ENCODE measurements at regions not wholly inside any gene's neighbourhood (a gene's known extent, or its start where the extent isn't known, plus 50 kb on each side); places are given as distances from the start of the nearest gene placed in this dataset.

DNA sequence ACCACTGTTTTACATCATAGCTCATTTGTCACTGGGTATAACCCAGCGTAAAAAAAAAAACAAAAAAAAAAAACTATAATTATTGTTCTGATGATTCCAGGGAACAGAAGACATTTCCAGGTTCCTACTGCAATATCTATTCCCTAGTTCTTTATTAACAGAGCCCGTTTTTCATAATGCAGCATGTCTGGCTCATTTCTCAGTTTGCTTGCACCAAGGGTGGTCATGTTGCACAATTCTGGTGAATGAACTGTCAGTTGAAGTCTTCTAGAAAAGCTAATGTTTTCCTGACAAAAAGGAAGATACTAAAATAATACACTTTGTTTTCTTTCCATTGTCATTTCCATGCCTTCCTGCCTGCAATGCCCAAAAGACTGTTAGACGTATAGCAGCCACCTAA, 180.1 kb downstream of the RDH14 start:
- Histone ChIP-seq H4K20me1 (ENCODE audit: control insufficient read depth, insufficient read depth, low read depth, low read length) (no peaks in the 10 kb centered on the region), H3K36me3 (ENCODE audit: control insufficient read depth, low read length) (no peaks in the 10 kb centered on the region), H3K9me2 (replicated peaks; ENCODE audit: control insufficient read depth, low read length) (no peaks in the 10 kb centered on the region), H3K4me3 (ENCODE audit: low read length) (no peak overlapping the region), H3K4me1 (ENCODE audit: control insufficient read depth, low read length) (no peaks in the 10 kb centered on the region), H3K79me2 (ENCODE audit: control insufficient read depth, low read length) (no peaks in the 10 kb centered on the region), H3K9me3 (ENCODE audit: control insufficient read depth, insufficient read depth, low read length) (no peaks in the 10 kb centered on the region), H3K27ac (ENCODE audit: low read depth, low read length) (no peak overlapping the region), H3K27me3 (ENCODE audit: control insufficient read depth, low read length) (peaks cover 3% of the 10 kb centered on the region; the same call in 1 of the 2 replicates), H3F3A (ENCODE audit: control insufficient read depth, insufficient read depth) (no peaks in the 10 kb centered on the region), H3K4me2 (ENCODE audit: low read length) (no peak overlapping the region)
- TF ChIP-seq EZH2phosphoT487 (IDR thresholded peaks at IDR 0.05; ENCODE audit: borderline replicate concordance, low read length) = no peak
- TF ChIP-seq, protein P1, sequence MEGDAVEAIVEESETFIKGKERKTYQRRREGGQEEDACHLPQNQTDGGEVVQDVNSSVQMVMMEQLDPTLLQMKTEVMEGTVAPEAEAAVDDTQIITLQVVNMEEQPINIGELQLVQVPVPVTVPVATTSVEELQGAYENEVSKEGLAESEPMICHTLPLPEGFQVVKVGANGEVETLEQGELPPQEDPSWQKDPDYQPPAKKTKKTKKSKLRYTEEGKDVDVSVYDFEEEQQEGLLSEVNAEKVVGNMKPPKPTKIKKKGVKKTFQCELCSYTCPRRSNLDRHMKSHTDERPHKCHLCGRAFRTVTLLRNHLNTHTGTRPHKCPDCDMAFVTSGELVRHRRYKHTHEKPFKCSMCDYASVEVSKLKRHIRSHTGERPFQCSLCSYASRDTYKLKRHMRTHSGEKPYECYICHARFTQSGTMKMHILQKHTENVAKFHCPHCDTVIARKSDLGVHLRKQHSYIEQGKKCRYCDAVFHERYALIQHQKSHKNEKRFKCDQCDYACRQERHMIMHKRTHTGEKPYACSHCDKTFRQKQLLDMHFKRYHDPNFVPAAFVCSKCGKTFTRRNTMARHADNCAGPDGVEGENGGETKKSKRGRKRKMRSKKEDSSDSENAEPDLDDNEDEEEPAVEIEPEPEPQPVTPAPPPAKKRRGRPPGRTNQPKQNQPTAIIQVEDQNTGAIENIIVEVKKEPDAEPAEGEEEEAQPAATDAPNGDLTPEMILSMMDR (IDR thresholded peaks at IDR 0.05; ENCODE audit: low read depth, low read length, poor library complexity, severe bottlenecking) = no peak

DNA sequence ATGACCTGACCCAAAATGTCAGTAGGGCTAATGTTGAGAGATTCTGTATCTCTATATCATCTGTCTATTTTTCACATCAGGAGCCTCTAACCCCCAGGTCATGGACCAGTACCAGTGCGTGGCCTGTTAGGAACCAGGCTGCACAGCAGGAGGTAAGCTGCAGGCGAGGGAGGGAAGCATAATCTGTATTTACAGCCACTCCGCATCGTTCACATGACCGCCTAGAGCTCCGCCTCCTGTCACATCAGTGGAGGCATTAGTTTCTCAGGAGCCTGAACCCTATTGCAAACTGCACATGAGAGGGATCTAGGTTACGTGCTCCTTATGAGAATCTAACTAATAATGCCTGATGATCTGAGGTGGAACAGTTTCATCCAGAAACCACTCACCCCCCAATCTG, 180.6 kb downstream of the RDH14 start:
- TF ChIP-seq, protein P1 (IDR thresholded peaks at IDR 0.05; ENCODE audit: low read depth, low read length, poor library complexity, severe bottlenecking) = no peak
- no peak for TF ChIP-seq EZH2phosphoT487 (IDR thresholded peaks at IDR 0.05; ENCODE audit: borderline replicate concordance, low read length)
- Histone ChIP-seq H3K27me3 (ENCODE audit: control insufficient read depth, low read length) (peaks cover 3% of the 10 kb centered on the region; the same call in 1 of the 2 replicates), H3K79me2 (ENCODE audit: control insufficient read depth, low read length) (no peaks in the 10 kb centered on the region), H3K4me2 (ENCODE audit: low read length) (no peak overlapping the region), H3F3A (ENCODE audit: control insufficient read depth, insufficient read depth) (no peaks in the 10 kb centered on the region), H3K4me3 (ENCODE audit: low read length) (no peak overlapping the region), H4K20me1 (ENCODE audit: control insufficient read depth, insufficient read depth, low read depth, low read length) (no peaks in the 10 kb centered on the region), H3K9me3 (ENCODE audit: control insufficient read depth, insufficient read depth, low read length) (no peaks in the 10 kb centered on the region), H3K9me2 (replicated peaks; ENCODE audit: control insufficient read depth, low read length) (no peaks in the 10 kb centered on the region), H3K27ac (ENCODE audit: low read depth, low read length) (no peak overlapping the region), H3K36me3 (ENCODE audit: control insufficient read depth, low read length) (no peaks in the 10 kb centered on the region), H3K4me1 (ENCODE audit: control insufficient read depth, low read length) (no peaks in the 10 kb centered on the region)

DNA sequence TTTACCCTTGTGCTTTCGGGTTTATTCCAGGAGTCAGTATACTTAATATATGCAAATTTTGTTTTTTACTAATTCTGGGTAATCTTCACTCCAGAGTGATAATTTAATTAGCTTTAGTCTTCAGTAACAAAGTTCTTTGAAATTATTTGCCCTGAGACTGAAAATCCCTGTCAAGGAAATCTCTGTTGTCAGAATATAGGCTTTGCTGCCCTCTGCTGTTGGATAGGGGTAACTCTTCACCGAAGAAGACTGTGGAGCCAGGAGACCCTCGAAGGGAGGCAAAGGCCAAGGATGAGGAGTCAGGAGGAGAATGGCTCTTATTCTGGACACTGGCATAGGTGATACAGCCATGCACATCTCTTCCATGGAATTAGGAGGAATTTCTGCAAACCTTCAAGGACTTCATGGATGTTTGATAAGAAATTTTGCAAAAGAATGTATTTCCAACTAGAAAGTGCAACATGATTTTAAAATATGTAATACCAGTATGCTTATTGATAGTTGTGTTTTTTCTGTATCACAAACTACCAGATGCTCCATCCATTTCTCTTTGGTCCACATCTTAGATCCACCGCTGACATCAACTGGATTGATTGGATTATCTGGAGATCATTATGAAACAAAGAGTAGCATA, 182.3 kb downstream of the RDH14 start:
- no peak overlapping the region for H3K27ac ChIP-seq (ENCODE audit: low read depth, low read length)
- H3K79me2 ChIP-seq (ENCODE audit: control insufficient read depth, low read length) = no peaks in the 10 kb centered on the region
- no peak for TF ChIP-seq EZH2phosphoT487 (IDR thresholded peaks at IDR 0.05; ENCODE audit: borderline replicate concordance, low read length)
- TF ChIP-seq, protein P1 (IDR thresholded peaks at IDR 0.05; ENCODE audit: low read depth, low read length, poor library complexity, severe bottlenecking) = peak; percentile 84
- H3K4me1 ChIP-seq (ENCODE audit: control insufficient read depth, low read length) = no peaks in the 10 kb centered on the region
- H3K4me2 ChIP-seq (ENCODE audit: low read length) = no peak overlapping the region
- H3K27me3 ChIP-seq (ENCODE audit: control insufficient read depth, low read length) = peaks cover 9% of the 10 kb centered on the region; the same call in 1 of the 2 replicates
- no peak overlapping the region for H3K4me3 ChIP-seq (ENCODE audit: low read length)
- no peaks in the 10 kb centered on the region for H3K9me3 ChIP-seq (ENCODE audit: control insufficient read depth, insufficient read depth, low read length)
- no peaks in the 10 kb centered on the region for H3F3A ChIP-seq (ENCODE audit: control insufficient read depth, insufficient read depth)
- H4K20me1 ChIP-seq (ENCODE audit: control insufficient read depth, insufficient read depth, low read depth, low read length) = no peaks in the 10 kb centered on the region
- H3K36me3 ChIP-seq (ENCODE audit: control insufficient read depth, low read length) = no peaks in the 10 kb centered on the region
- H3K9me2 ChIP-seq (replicated peaks; ENCODE audit: control insufficient read depth, low read length) = no peaks in the 10 kb centered on the region
